BE2C (cell line): ENCODE measurements at regions not wholly inside any gene's neighbourhood (a gene's known extent, or its start where the extent isn't known, plus 50 kb on each side); places are given as distances from the start of the nearest gene placed in this dataset.

Source experiments
- DNase-seq: peaks from one replicate; pipeline ENCODE4 v3.0.0-alpha.2; 2020
- H3K27me3 ChIP-seq: fragments of 250-450 bp; sonication (Bioruptor Pico); 2 replicates; pipeline ENCODE4 v1.5.1; 2020; ENCODE audit warnings: mild to moderate bottlenecking
- H3K36me3 ChIP-seq: fragments of 250-450 bp; sonication (Bioruptor Pico); 2 replicates; pipeline ENCODE4 v1.5.1; 2020; ENCODE audit warnings: mild to moderate bottlenecking
- H3K4me1 ChIP-seq: fragments of 250-450 bp; sonication (Bioruptor Pico); 2 replicates; pipeline ENCODE4 v1.5.1; 2020
- H3K4me3 ChIP-seq: 2 replicates; pipeline ENCODE4 v1.5.1; 2011; ENCODE audit warnings: low read depth, low read length
- H3K9me3 ChIP-seq: fragments of 250-450 bp; sonication (Bioruptor Pico); 2 replicates; pipeline ENCODE4 v1.5.1; 2020
- CTCF ChIP-seq: IDR thresholded peaks from 2 replicates; pipeline ENCODE4 v1.5.1; 2012; ENCODE audit warnings: mild to moderate bottlenecking, low read depth, low read length

GRCh38 chr7:152512706-152513105 is 76.9 kb upstream of the KMT2C start:
- Histone ChIP-seq H3K36me3 (no peaks in the 10 kb centered on the region), H3K4me1 (no peaks in the 10 kb centered on the region), H3K27me3 (no peaks in the 10 kb centered on the region), H3K9me3 (no peaks in the 10 kb centered on the region; the same call in 1 of the 2 replicates), H3K4me3 (no peak overlapping the region)
- no peak for DNase-seq
- TF ChIP-seq CTCF, result no peak

DNA sequence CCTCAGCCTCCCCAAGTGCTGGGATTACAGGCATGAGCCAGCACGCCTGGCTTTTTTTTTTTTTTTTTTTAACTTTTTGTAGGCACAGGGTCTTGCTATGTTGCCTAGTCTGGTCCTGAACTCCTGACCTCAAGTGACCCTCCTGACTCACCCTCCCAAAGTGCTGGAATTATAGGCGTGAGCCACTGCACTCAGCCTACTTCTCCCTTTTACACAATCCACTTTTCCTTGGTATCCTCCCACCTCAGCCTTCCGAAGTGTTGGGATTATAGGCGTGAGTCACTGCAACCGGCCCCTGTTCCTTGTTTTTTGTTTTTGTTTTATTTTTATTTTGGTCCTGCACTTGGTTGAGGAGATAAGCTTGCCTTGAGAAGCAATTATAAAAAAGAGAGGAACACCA is 75.9 kb upstream of the KMT2C start:
- Histone ChIP-seq H3K36me3 (no peaks in the 10 kb centered on the region), H3K4me1 (no peaks in the 10 kb centered on the region), H3K9me3 (no peaks in the 10 kb centered on the region; the same call in 1 of the 2 replicates), H3K27me3 (no peaks in the 10 kb centered on the region), H3K4me3 (no peak overlapping the region)
- DNase-seq, result no peak
- TF ChIP-seq CTCF, result no peak

- Histone ChIP-seq H3K4me3 (no peak overlapping the region), H3K4me1 (no peaks in the 10 kb centered on the region), H3K36me3 (no peaks in the 10 kb centered on the region), H3K27me3 (no peaks in the 10 kb centered on the region), H3K9me3 (no peaks in the 10 kb centered on the region)
- DNase-seq, result no peak
- TF ChIP-seq CTCF, result no peak
Observed at GRCh38 chr7:152508701-152509100, 72.9 kb upstream of the KMT2C start.

GRCh38 chr7:152505606-152506005 is 69.8 kb upstream of the KMT2C start:
- H3K9me3 ChIP-seq, result no peaks in the 10 kb centered on the region
- H3K27me3 ChIP-seq, result no peaks in the 10 kb centered on the region
- no peak for TF ChIP-seq CTCF

DNA sequence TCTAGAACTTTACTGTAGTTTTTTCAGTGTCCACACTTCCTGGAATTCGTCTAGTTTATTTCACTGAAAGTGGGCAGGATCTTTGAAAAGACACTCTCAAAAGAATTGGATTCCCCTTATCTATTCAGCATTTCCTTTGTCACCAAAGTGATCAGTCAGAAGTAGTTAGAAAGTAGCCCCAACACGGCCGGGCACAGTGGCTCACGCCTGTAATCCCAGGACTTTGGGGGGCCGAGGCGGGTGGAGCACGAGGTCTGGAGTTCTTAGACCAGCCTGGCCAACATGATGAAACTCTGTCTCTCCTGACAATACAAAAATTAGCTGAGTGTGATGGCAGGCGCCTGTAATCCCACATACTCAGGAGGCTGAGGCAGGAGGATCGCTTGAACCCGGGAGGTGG is 69.0 kb upstream of the KMT2C start:
- Histone ChIP-seq H3K27me3 (no peaks in the 10 kb centered on the region), H3K4me1 (no peaks in the 10 kb centered on the region), H3K9me3 (no peaks in the 10 kb centered on the region), H3K36me3 (no peaks in the 10 kb centered on the region), H3K4me3 (no peak overlapping the region)
- no peak for DNase-seq
- no peak for TF ChIP-seq CTCF

More at GRCh38 chr7:152505606-152506005, 69.8 kb upstream of the KMT2C start:
- DNase-seq, result no peak
- Histone ChIP-seq H3K36me3 (no peaks in the 10 kb centered on the region), H3K4me3 (no peak overlapping the region), H3K4me1 (no peaks in the 10 kb centered on the region)

GRCh38 chr7:152504367-152504766 is 68.6 kb upstream of the KMT2C start:
- no peak for TF ChIP-seq CTCF
- Histone ChIP-seq H3K4me3 (no peak overlapping the region), H3K36me3 (no peaks in the 10 kb centered on the region), H3K27me3 (no peaks in the 10 kb centered on the region), H3K9me3 (no peaks in the 10 kb centered on the region), H3K4me1 (no peaks in the 10 kb centered on the region)
- DNase-seq, result no peak
